ENCODE measurements at regions not wholly inside any gene's neighbourhood (a gene's known extent, or its start where the extent isn't known, plus 50 kb on each side); places are given as distances from the start of the nearest gene placed in this dataset.
"Not testable (repeated sequence)": the region's sequence is repeated elsewhere in the genome, so short reads cannot be mapped to it uniquely, and the experiment has no call there.

GRCh38 chr3:181921220-181921619 lies 209.5 kb downstream of the SOX2 start:
- WGBS (ENCODE audit: low lambda C conversion rate): 69% methylated on average over 2 of the region's 2 CpGs
- H3K79me2 ChIP-seq (ENCODE audit: insufficient read depth): no peaks in the 10 kb centered on the region
- H3K4me1 ChIP-seq (ENCODE audit: control insufficient read depth in 1 of 2, insufficient read depth in 2 of 2, low read depth in 1 of 2, low read length in 1 of 2): peaks cover 0 to 9% of the 10 kb centered on the region in 2 experiments; a peak in 1 of 4 replicates
- no peaks in the 10 kb centered on the region for H3K27me3 ChIP-seq (ENCODE audit: insufficient read depth)
- no peak for DNase-seq
- no peak overlapping the region for H3K4me2 ChIP-seq
- H2AFZ ChIP-seq (ENCODE audit: low read depth): no peak overlapping the region
- H3K27ac ChIP-seq (ENCODE audit: low read depth in 2 of 2, low read length in 1 of 2): no peak overlapping the region
- CTCF ChIA-PET: interaction anchor here (0.9 kb wide), 1 partner anchor 11 kb away, joined by 3 read pairs; no protein-coding TSS in a partner anchor
- no peaks in the 10 kb centered on the region for H3K36me3 ChIP-seq (replicated peaks in 1 of 2; ENCODE audit: control insufficient read depth in 1 of 2, insufficient read depth in 2 of 2, low read length in 1 of 2)
- POLR2A ChIA-PET: no interaction called here
- TF ChIP-seq FOSL2 (IDR thresholded peaks at IDR 0.05; ENCODE audit: borderline replicate concordance, low read depth) (no peak), NRF1 (IDR thresholded peaks at IDR 0.05; ENCODE audit: low read depth, low read length) (no peak), POLR2AphosphoS5 (IDR thresholded peaks at IDR 0.05; ENCODE audit: low read depth, low read length) (no peak), PBX3 (IDR thresholded peaks at IDR 0.05) (no peak), NFIC (IDR thresholded peaks at IDR 0.05; ENCODE audit: borderline replicate concordance) (no peak), RFX5 (IDR thresholded peaks at IDR 0.05; ENCODE audit: low read length) (no peak), CTCF (IDR thresholded peaks at IDR 0.05) (no peak), ELF1 (IDR thresholded peaks at IDR 0.05) (no peak), FOXM1 (IDR thresholded peaks at IDR 0.05; ENCODE audit: low read depth) (no peak), FOXJ3 (CRISPR knock-in tag; IDR thresholded peaks at IDR 0.05) (no peak), RAD21 (IDR thresholded peaks at IDR 0.05; ENCODE audit: low read length) (no peak), SIN3A (IDR thresholded peaks at IDR 0.05; ENCODE audit: borderline replicate concordance, low read depth, low read length) (no peak), TAF1 (IDR thresholded peaks at IDR 0.05; ENCODE audit: borderline replicate concordance, low read depth, low read length) (no peak), MAX (IDR thresholded peaks at IDR 0.05; ENCODE audit: low read depth) (no peak), RCOR1 (IDR thresholded peaks at IDR 0.05; ENCODE audit: low read length) (no peak), SMC3 (IDR thresholded peaks at IDR 0.05; ENCODE audit: low read depth, low read length) (no peak), REST (IDR thresholded peaks at IDR 0.05; ENCODE audit: low read depth, low read length) (no peak), MEF2A (IDR thresholded peaks at IDR 0.05; ENCODE audit: borderline replicate concordance, low read depth) (no peak), ZBTB33 (IDR thresholded peaks at IDR 0.05; ENCODE audit: borderline replicate concordance, low read depth) (no peak)
- no peaks in the 10 kb centered on the region for H3K9me3 ChIP-seq
- H3F3A ChIP-seq (replicated peaks; ENCODE audit: insufficient read depth): no peaks in the 10 kb centered on the region
- no peaks in the 10 kb centered on the region for H4K20me1 ChIP-seq (ENCODE audit: insufficient read depth)
- no peaks in the 10 kb centered on the region for H3K9me2 ChIP-seq
- no peak overlapping the region for H3K9ac ChIP-seq
- H3K4me3 ChIP-seq (ENCODE audit: low read depth in 2 of 2, low read length in 1 of 2): no peak overlapping the region

GRCh38 chr3:181925841-181926240 lies 214.1 kb downstream of the SOX2 start:
- H2AFZ ChIP-seq (ENCODE audit: low read depth); H3K9me3 ChIP-seq; POLR2A ChIA-PET; H3K36me3 ChIP-seq (replicated peaks in 1 of 2; ENCODE audit: control insufficient read depth in 1 of 2, insufficient read depth in 2 of 2, low read length in 1 of 2); DNase-seq; H3F3A ChIP-seq (replicated peaks; ENCODE audit: insufficient read depth); H3K27ac ChIP-seq (ENCODE audit: low read depth in 2 of 2, low read length in 1 of 2); H3K4me3 ChIP-seq (ENCODE audit: low read depth in 2 of 2, low read length in 1 of 2); H3K79me2 ChIP-seq (ENCODE audit: insufficient read depth); H4K20me1 ChIP-seq (ENCODE audit: insufficient read depth); H3K9me2 ChIP-seq; H3K4me2 ChIP-seq; H3K27me3 ChIP-seq (ENCODE audit: insufficient read depth); H3K9ac ChIP-seq; H3K4me1 ChIP-seq (ENCODE audit: control insufficient read depth in 1 of 2, insufficient read depth in 2 of 2, low read depth in 1 of 2, low read length in 1 of 2); CTCF ChIA-PET: not testable (repeated sequence)
- 73% methylated on average over 22 of the region's 34 CpGs for WGBS (ENCODE audit: low lambda C conversion rate)

All from SK-N-SH (cell line).